ENCODE measurements at regions not wholly inside any gene's neighbourhood (a gene's known extent, or its start where the extent isn't known, plus 50 kb on each side); places are given as distances from the start of the nearest gene placed in this dataset.
A peak's percentile ranks its signal among the peaks of the same experiment; 100 is the strongest.

GRCh38 chr16:10314317-10314716, 71.5 kb upstream of the ATF7IP2 start:
- intact Hi-C loops (cut with micrococcal nuclease): loop anchor here (2.0 kb wide), 1 partner anchor 194 kb away; no protein-coding TSS in a partner anchor
- ChIA-PET CTCF (interaction anchor here (0.8 to 5.7 kb wide), 12 partner anchors 12 to 423 kb away, joined by 3 to 51 read pairs (median 4); partner anchors contain the start of gene ATF7IP2), POLR2A (no interaction called here)
- Mint-ChIP-seq H3K9me3 (no peaks in the 10 kb centered on the region), H3K4me1 (ENCODE audit: low read depth) (peaks cover 9% of the 10 kb centered on the region), H3K27me3 (no peaks in the 10 kb centered on the region), H3K36me3 (ENCODE audit: low read depth) (no peaks in the 10 kb centered on the region), H3K27ac (no peak overlapping the region), H3K4me3 (no peak overlapping the region)
- no peak for TF ChIP-seq CTCF (IDR thresholded peaks at IDR 0.05)
- no peak for ATAC-seq
- no peak for DNase-seq

- TF ChIP-seq CTCF (IDR thresholded peaks at IDR 0.05): peak; percentile 42
- peak; percentile 16 for DNase-seq
- Mint-ChIP-seq H3K36me3 (ENCODE audit: low read depth) (no peaks in the 10 kb centered on the region), H3K27ac (no peak overlapping the region), H3K27me3 (no peaks in the 10 kb centered on the region), H3K9me3 (no peaks in the 10 kb centered on the region), H3K4me3 (no peak overlapping the region), H3K4me1 (ENCODE audit: low read depth) (peaks cover 12% of the 10 kb centered on the region)
- intact Hi-C loops (cut with micrococcal nuclease): loop anchor here (2.0 kb wide), 1 partner anchor 194 kb away; no protein-coding TSS in a partner anchor
- POLR2A ChIA-PET: no interaction called here
- ATAC-seq: peak; percentile 60
- CTCF ChIA-PET: interaction anchor here (0.8 to 5.7 kb wide), 11 partner anchors 11 to 423 kb away, joined by 3 to 51 read pairs (median 5); partner anchors contain the start of gene ATF7IP2
Observed at GRCh38 chr16:10314811-10315210, 71.0 kb upstream of the ATF7IP2 start.

- POLR2A ChIA-PET: no interaction called here
- intact Hi-C loops (cut with micrococcal nuclease): no loop called here
Observed at GRCh38 chr16:10317425-10318001, 68.3 kb upstream of the ATF7IP2 start.

GRCh38 chr16:10318798-10319500, 66.9 kb upstream of the ATF7IP2 start:
- DNase-seq (no peak), ATAC-seq (no peak)
- TF ChIP-seq CTCF (IDR thresholded peaks at IDR 0.05): no peak
- ChIA-PET POLR2A (no interaction called here), CTCF (interaction anchor here (1.5 to 5.7 kb wide), 2 partner anchors 44 to 191 kb away, joined by 3 to 51 read pairs; no protein-coding TSS in a partner anchor)
- intact Hi-C loops (cut with micrococcal nuclease): no loop called here
- peaks cover 2% of the 10 kb centered on the region for H3K9me3 Mint-ChIP-seq
- H3K27me3 Mint-ChIP-seq: no peaks in the 10 kb centered on the region
- no peak overlapping the region for H3K27ac Mint-ChIP-seq
- H3K36me3 Mint-ChIP-seq (ENCODE audit: low read depth): no peaks in the 10 kb centered on the region
- peaks cover 12% of the 10 kb centered on the region for H3K4me1 Mint-ChIP-seq (ENCODE audit: low read depth)
- H3K4me3 Mint-ChIP-seq: no peak overlapping the region

More at GRCh38 chr16:10317425-10318001, 68.3 kb upstream of the ATF7IP2 start:
- no peak for ATAC-seq
- no peak for TF ChIP-seq CTCF (IDR thresholded peaks at IDR 0.05)
- CTCF ChIA-PET: interaction anchor here (0.7 to 5.7 kb wide), 8 partner anchors 45 to 420 kb away, joined by 3 to 51 read pairs (median 4); no protein-coding TSS in a partner anchor
- Mint-ChIP-seq H3K4me1 (ENCODE audit: low read depth) (peaks cover 12% of the 10 kb centered on the region), H3K27ac (no peak overlapping the region), H3K36me3 (ENCODE audit: low read depth) (no peaks in the 10 kb centered on the region), H3K4me3 (no peak overlapping the region), H3K27me3 (no peaks in the 10 kb centered on the region), H3K9me3 (no peaks in the 10 kb centered on the region)
- DNase-seq: no peak
